HEK293T (cell line): ENCODE measurements at regions not wholly inside any gene's neighbourhood (a gene's known extent, or its start where the extent isn't known, plus 50 kb on each side); places are given as distances from the start of the nearest gene placed in this dataset.

Experiments used
- BHLHE40 ChIP-seq: fragments of 450-650 bp; IDR thresholded peaks from 2 replicates; pipeline ENCODE4 v1.6.1; 2016; ENCODE audit warnings: mild to moderate bottlenecking, moderate library complexity, borderline replicate concordance
- ELF4 ChIP-seq: fragments of 450-650 bp; IDR thresholded peaks from 2 replicates; pipeline ENCODE4 v1.6.1; 2017; ENCODE audit warnings: antibody characterized with exemption
- SUZ12 ChIP-seq: fragments of 450-650 bp; IDR thresholded peaks from 2 replicates; pipeline ENCODE4 v1.6.1; 2016; ENCODE audit warnings: mild to moderate bottlenecking
- TARDBP ChIP-seq: fragments of 450-650 bp; IDR thresholded peaks from 2 replicates; pipeline ENCODE4 v1.6.1; 2016

DNA sequence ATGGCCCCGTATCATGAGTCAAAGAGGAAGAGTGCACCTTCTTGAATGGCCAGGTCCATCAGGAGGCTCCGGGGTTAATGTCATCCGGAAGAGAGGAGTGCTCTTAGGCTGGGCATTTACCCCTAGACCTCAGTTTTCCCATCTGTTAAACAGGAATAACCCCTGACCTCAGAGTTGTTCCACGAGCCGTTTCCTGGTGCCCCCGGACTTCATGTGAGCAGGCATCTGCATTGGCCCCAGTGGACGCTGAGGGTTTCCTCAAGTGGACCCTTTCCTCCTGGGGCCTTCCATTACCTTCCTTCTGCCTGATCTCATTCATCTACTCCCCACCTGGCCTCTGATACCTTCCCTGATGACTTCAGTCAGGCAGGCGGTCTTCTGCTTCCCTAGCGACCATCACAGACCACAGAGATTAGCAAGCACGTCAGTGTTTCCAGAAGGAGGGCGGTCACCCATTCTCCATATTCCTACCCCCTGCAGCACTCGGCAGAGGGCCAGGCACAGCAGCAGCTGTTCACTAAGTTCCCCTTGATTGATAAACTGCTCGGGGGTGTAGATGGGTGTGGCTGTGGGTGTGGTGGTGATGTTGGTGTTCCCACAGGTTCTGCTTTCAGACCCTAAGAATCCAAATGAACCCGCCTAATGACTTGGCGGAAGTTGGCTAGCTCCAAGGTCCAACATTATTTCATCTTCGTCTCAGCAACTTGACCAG lies 346.6 kb upstream of the TNRC6C start:
- no peak for TF ChIP-seq SUZ12
- no peak for TF ChIP-seq ELF4
- no peak for TF ChIP-seq BHLHE40
- TF ChIP-seq TARDBP: no peak
